NB4 (cell line): ENCODE measurements at regions not wholly inside any gene's neighbourhood (a gene's known extent, or its start where the extent isn't known, plus 50 kb on each side); places are given as distances from the start of the nearest gene placed in this dataset.
"Not testable (repeated sequence)": the region's sequence is repeated elsewhere in the genome, so short reads cannot be mapped to it uniquely, and the experiment has no call there.

Source experiments
- DNase-seq: peaks from one replicate; pipeline ENCODE4 v3.0.0; 2010; ENCODE audit warnings: low read depth
- H3K4me3 ChIP-seq: one replicate; pipeline ENCODE4 v1.5.1; 2011; ENCODE audit warnings: mild to moderate bottlenecking, low read depth, low read length, moderate library complexity
- MAX ChIP-seq: IDR thresholded peaks from 2 replicates; pipeline ENCODE4 v1.6.1; 2011; ENCODE audit warnings: low read depth, low read length
- MYC ChIP-seq: IDR thresholded peaks from 2 replicates; pipeline ENCODE4 v1.6.1; 2011; ENCODE audit warnings: low read depth, low read length
- POLR2A ChIP-seq: IDR thresholded peaks from 2 replicates; pipeline ENCODE4 v1.6.1; 2011; ENCODE audit warnings: mild to moderate bottlenecking; ENCODE audit not compliant: insufficient read length; ENCODE audit errors: extremely low read depth
- TF ChIP-seq, protein P1 (sequence below): IDR thresholded peaks from one replicate; pipeline ENCODE4 v1.5.1; 2012; ENCODE audit warnings: low read depth, low read length

DNA sequence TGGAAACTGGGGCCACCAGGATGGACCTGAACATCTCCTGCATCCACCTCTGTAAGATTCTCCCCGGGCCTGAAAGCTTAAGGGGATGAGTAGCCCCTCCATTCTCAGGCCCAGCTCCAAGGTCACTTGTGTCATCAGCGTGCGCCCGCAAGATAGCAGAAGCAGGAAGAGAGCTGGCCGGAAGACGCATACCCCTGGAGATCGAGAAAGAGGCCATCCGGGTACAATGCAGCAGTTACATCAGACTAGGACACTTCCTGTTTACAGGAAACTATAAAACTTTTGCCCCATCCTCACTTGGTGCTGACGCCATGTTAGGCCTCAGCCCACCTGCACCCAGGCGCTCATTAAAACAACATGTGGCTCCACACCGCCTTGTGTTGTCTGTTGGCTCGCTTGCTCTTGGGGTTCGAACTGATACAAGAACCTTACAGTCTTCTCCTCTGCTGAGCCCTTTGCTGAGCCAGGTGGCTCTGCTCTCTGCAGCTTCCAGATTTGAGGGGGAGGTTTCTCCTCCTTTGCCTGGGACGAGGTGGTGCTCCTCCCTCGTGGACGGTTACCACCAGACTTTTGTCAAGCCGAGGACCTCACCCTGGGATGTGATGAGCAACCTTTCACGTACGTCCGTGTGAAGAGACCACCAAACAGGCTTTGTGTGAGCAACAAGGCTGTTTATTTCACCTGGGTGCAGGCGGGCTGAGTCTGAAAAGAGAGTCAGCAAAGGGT, 277.5 kb upstream of the C1orf174 start:
- DNase-seq, result no peak
- no peak overlapping the region for H3K4me3 ChIP-seq
- TF ChIP-seq POLR2A (no peak), MYC (no peak), MAX (no peak)
- TF ChIP-seq, protein P1, sequence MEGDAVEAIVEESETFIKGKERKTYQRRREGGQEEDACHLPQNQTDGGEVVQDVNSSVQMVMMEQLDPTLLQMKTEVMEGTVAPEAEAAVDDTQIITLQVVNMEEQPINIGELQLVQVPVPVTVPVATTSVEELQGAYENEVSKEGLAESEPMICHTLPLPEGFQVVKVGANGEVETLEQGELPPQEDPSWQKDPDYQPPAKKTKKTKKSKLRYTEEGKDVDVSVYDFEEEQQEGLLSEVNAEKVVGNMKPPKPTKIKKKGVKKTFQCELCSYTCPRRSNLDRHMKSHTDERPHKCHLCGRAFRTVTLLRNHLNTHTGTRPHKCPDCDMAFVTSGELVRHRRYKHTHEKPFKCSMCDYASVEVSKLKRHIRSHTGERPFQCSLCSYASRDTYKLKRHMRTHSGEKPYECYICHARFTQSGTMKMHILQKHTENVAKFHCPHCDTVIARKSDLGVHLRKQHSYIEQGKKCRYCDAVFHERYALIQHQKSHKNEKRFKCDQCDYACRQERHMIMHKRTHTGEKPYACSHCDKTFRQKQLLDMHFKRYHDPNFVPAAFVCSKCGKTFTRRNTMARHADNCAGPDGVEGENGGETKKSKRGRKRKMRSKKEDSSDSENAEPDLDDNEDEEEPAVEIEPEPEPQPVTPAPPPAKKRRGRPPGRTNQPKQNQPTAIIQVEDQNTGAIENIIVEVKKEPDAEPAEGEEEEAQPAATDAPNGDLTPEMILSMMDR, result no peak

GRCh38 chr1:4178501-4179113, 278.5 kb upstream of the C1orf174 start:
- no peak for DNase-seq
- no peak overlapping the region for H3K4me3 ChIP-seq
- TF ChIP-seq, protein P1, result no peak
- TF ChIP-seq MAX (no peak), MYC (no peak), POLR2A (no peak)

- DNase-seq, result no peak
- no peak overlapping the region for H3K4me3 ChIP-seq
- TF ChIP-seq, protein P1, result no peak
- TF ChIP-seq MYC (no peak), POLR2A (no peak), MAX (no peak)
These were observed 280.1 kb upstream of the C1orf174 start for GRCh38 chr1:4179914-4180735.

GRCh38 chr1:4186486-4186885, 286.4 kb upstream of the C1orf174 start:
- not testable (repeated sequence) for DNase-seq, H3K4me3 ChIP-seq

GRCh38 chr1:4203501-4203900, 303.4 kb upstream of the C1orf174 start:
- DNase-seq, result no peak
- TF ChIP-seq MAX (no peak), MYC (no peak), POLR2A (no peak)
- TF ChIP-seq, protein P1, result no peak
- H3K4me3 ChIP-seq, result no peak overlapping the region

DNA sequence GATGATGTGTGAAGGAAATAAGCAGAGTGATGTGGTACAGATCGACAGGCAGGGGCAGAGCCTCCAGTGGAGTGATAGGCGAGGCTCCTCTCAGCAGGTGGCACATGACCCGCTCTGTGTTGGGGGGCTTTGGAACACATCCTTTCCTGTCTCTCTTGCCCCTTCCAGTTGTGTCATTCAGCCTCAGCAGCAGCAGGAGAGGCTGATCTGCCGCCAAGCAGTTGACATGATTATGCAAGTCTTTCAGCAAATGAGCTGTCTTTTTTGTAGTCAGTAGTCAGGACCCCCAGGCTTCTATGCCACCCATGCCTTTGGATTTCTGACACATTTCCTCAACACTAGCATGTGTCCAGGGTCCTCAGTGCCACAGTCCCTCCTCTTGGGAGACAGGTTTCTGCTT, 307.1 kb upstream of the C1orf174 start:
- no peak for DNase-seq
- TF ChIP-seq, protein P1, result no peak
- no peak for TF ChIP-seq MAX
- no peak for TF ChIP-seq POLR2A
- TF ChIP-seq MYC, result no peak

More for the DNA sequence above, 307.1 kb upstream of the C1orf174 start:
- no peak overlapping the region for H3K4me3 ChIP-seq
